Panc1 (cell line): ENCODE measurements at regions not wholly inside any gene's neighbourhood (a gene's known extent, or its start where the extent isn't known, plus 50 kb on each side); places are given as distances from the start of the nearest gene placed in this dataset.

ENCODE experiments used
- ATAC-seq: fragments of 200-7000 bp; cut with Tn5 transposase; 2 replicates; pipeline ENCODE4 v1.9.1; 2020; ENCODE audit warnings: mild to moderate bottlenecking, moderate library complexity
- BruUV-seq: library from RNA; stranded (reverse); fragments of 400-500 nt; replicated peaks from 2 replicates; lab custom pipeline; 2021; lab: Mats Ljungman, UMichigan
- CTCF ChIA-PET: fragments of 300-600 bp; sonication (Branson Sonifier 250); formaldehyde crosslinking; loops from one replicate; lab custom pipeline; 2022; ENCODE audit warnings: antibody characterized with exemption; lab: Charles Lee
- POLR2A ChIA-PET: fragments of 300-600 bp; sonication (Branson Sonifier 250); formaldehyde crosslinking; loops from one replicate; lab custom pipeline; 2022; ENCODE audit warnings: antibody characterized with exemption; lab: Charles Lee
- DNase-seq: peaks from one replicate; pipeline ENCODE4 v3.0.0-alpha.2; 2010; ENCODE audit warnings: low read depth, low spot score
- H3K27ac ChIP-seq: 2 replicates; pipeline ENCODE4 v1.5.1; 2011; ENCODE audit warnings: mild to moderate bottlenecking, low read length, inconsistent platforms
- H3K27me3 ChIP-seq: fragments of 200-500 bp; sonication (Bioruptor generic); 2 replicates; pipeline ENCODE4 v1.6.0; 2014; ENCODE audit warnings: low read length, inconsistent platforms; ENCODE audit not compliant: control insufficient read depth, insufficient read depth
- H3K36me3 ChIP-seq: fragments of 200-500 bp; sonication (Bioruptor generic); 2 replicates; pipeline ENCODE4 v1.5.1; 2014; ENCODE audit warnings: inconsistent platforms, mild to moderate bottlenecking, low read length, moderate library complexity; ENCODE audit not compliant: control insufficient read depth, insufficient read depth
- H3K4me1 ChIP-seq: 2 replicates; pipeline ENCODE4 v1.5.1; 2011; ENCODE audit warnings: inconsistent platforms, mild to moderate bottlenecking, low read length, moderate library complexity; ENCODE audit not compliant: control insufficient read depth, insufficient read depth
- H3K4me3 ChIP-seq, 2 experiments: 2 replicates each; pipeline ENCODE4 v1.5.1; 2011 to 2012; ENCODE audit warnings: low read depth in 2 of 2, low read length in 2 of 2, mild to moderate bottlenecking in 2 of 2, inconsistent platforms in 1 of 2, moderate library complexity in 1 of 2
- H3K9me3 ChIP-seq: fragments of 200-500 bp; sonication (Bioruptor generic); 2 replicates; pipeline ENCODE4 v1.5.1; 2014; ENCODE audit warnings: low read depth, mild to moderate bottlenecking, inconsistent platforms, low read length, moderate library complexity; ENCODE audit not compliant: control insufficient read depth, insufficient read depth
- POLR2AphosphoS5 ChIP-seq: IDR thresholded peaks from 2 replicates; pipeline ENCODE4 v1.6.1; 2012; ENCODE audit warnings: mild to moderate bottlenecking, low read depth, low read length, moderate library complexity
- SIN3A ChIP-seq: IDR thresholded peaks from 2 replicates; pipeline ENCODE4 v1.6.1; 2012; ENCODE audit warnings: low read depth, mild to moderate bottlenecking, low read length, moderate library complexity, borderline replicate concordance; ENCODE audit not compliant: insufficient read depth
- TCF7L2 ChIP-seq: IDR thresholded peaks from 2 replicates; pipeline ENCODE4 v1.6.1; 2011; ENCODE audit warnings: mild to moderate bottlenecking, low read depth, low read length, inconsistent platforms
- in situ Hi-C: cut with HindIII; loops from 2 replicates; pipeline ENCODE4 v1.10.0; 2016; ENCODE audit warnings: low sequenced_read_pairs, low pct_unique_long_range_greater_than_20kb
- intact Hi-C: fragments of 100-400 bp; cut with micrococcal nuclease; formaldehyde crosslinking; loops from one replicate; pipeline ENCODE4 v1.10.0; 2022; ENCODE audit not compliant: unreplicated experiment
- TF ChIP-seq, protein P1 (sequence below): fragments of 450-650 bp; IDR thresholded peaks from 2 replicates; pipeline ENCODE4 v1.5.1; 2017; ENCODE audit warnings: mild to moderate bottlenecking
- TF ChIP-seq, protein P2 (sequence below), 2 experiments: IDR thresholded peaks; 2 replicates each; pipeline ENCODE4 v1.6.1; 2011 to 2012; ENCODE audit warnings: low read depth in 2 of 2, control low read depth in 1 of 2, low read length in 1 of 2, mild to moderate bottlenecking in 1 of 2, moderate library complexity in 1 of 2; ENCODE audit not compliant: insufficient read depth in 1 of 2

- Histone ChIP-seq H3K9me3 (no peaks in the 10 kb centered on the region), H3K27me3 (no peaks in the 10 kb centered on the region), H3K27ac (no peak overlapping the region), H3K36me3 (no peaks in the 10 kb centered on the region), H3K4me1 (no peaks in the 10 kb centered on the region), H3K4me3 (no peak overlapping the region)
- no peak for ATAC-seq
- no TSS peak for BruUV-seq
- intact Hi-C loops: no loop called here
- no peak for DNase-seq
- POLR2A ChIA-PET: no interaction called here
- TF ChIP-seq, protein P1, sequence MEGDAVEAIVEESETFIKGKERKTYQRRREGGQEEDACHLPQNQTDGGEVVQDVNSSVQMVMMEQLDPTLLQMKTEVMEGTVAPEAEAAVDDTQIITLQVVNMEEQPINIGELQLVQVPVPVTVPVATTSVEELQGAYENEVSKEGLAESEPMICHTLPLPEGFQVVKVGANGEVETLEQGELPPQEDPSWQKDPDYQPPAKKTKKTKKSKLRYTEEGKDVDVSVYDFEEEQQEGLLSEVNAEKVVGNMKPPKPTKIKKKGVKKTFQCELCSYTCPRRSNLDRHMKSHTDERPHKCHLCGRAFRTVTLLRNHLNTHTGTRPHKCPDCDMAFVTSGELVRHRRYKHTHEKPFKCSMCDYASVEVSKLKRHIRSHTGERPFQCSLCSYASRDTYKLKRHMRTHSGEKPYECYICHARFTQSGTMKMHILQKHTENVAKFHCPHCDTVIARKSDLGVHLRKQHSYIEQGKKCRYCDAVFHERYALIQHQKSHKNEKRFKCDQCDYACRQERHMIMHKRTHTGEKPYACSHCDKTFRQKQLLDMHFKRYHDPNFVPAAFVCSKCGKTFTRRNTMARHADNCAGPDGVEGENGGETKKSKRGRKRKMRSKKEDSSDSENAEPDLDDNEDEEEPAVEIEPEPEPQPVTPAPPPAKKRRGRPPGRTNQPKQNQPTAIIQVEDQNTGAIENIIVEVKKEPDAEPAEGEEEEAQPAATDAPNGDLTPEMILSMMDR: no peak
- no peak for TF ChIP-seq SIN3A
- no peak for TF ChIP-seq POLR2AphosphoS5
- no peak for TF ChIP-seq TCF7L2
- TF ChIP-seq, protein P2, sequence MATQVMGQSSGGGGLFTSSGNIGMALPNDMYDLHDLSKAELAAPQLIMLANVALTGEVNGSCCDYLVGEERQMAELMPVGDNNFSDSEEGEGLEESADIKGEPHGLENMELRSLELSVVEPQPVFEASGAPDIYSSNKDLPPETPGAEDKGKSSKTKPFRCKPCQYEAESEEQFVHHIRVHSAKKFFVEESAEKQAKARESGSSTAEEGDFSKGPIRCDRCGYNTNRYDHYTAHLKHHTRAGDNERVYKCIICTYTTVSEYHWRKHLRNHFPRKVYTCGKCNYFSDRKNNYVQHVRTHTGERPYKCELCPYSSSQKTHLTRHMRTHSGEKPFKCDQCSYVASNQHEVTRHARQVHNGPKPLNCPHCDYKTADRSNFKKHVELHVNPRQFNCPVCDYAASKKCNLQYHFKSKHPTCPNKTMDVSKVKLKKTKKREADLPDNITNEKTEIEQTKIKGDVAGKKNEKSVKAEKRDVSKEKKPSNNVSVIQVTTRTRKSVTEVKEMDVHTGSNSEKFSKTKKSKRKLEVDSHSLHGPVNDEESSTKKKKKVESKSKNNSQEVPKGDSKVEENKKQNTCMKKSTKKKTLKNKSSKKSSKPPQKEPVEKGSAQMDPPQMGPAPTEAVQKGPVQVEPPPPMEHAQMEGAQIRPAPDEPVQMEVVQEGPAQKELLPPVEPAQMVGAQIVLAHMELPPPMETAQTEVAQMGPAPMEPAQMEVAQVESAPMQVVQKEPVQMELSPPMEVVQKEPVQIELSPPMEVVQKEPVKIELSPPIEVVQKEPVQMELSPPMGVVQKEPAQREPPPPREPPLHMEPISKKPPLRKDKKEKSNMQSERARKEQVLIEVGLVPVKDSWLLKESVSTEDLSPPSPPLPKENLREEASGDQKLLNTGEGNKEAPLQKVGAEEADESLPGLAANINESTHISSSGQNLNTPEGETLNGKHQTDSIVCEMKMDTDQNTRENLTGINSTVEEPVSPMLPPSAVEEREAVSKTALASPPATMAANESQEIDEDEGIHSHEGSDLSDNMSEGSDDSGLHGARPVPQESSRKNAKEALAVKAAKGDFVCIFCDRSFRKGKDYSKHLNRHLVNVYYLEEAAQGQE (IDR thresholded peaks at IDR 0.05; ENCODE audit: insufficient read depth in 1 of 2, low read depth in 2 of 2, low read length in 1 of 2): no peak
- in situ Hi-C loops: no loop called here
- CTCF ChIA-PET: no interaction called here
Measured at GRCh38 chr2:107700073-107700472, 126.6 kb upstream of the RGPD4 start.

DNA sequence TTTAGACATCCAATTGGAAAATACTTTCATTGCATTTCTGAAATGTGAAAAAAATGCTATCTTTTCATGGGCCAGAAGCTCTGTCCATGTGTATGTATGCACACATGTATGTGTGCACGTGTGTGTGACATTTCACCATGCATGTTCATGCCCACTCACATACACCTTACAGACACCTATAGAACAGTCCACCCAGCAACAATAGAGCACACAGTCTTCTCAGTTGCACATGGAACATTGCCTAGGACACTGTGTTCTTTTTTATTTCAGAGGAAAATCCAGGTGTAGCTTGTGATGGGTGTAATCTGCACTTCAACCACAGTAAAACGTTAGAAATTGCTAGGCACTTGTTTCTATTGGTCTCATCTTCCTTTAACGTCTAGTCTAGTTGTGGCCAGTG lies 114.8 kb upstream of the RGPD4 start:
- no TSS peak for BruUV-seq
- no peak for ATAC-seq
- intact Hi-C loops (no loop called here), in situ Hi-C loops (no loop called here)
- ChIA-PET CTCF (no interaction called here), POLR2A (no interaction called here)
- no peak overlapping the region for H3K27ac ChIP-seq
- TF ChIP-seq POLR2AphosphoS5 (no peak), SIN3A (no peak), TCF7L2 (no peak)
- TF ChIP-seq, protein P1: no peak
- TF ChIP-seq, protein P2 (IDR thresholded peaks at IDR 0.05; ENCODE audit: insufficient read depth in 1 of 2, low read depth in 2 of 2, low read length in 1 of 2): no peak
- no peaks in the 10 kb centered on the region; the same call in 1 of the 2 replicates for H3K36me3 ChIP-seq
- no peaks in the 10 kb centered on the region for H3K27me3 ChIP-seq
- H3K4me1 ChIP-seq: no peaks in the 10 kb centered on the region
- no peaks in the 10 kb centered on the region for H3K9me3 ChIP-seq
- no peak overlapping the region for H3K4me3 ChIP-seq
- DNase-seq: no peak
